PC-9 (cell line): ENCODE measurements at regions not wholly inside any gene's neighbourhood (a gene's known extent, or its start where the extent isn't known, plus 50 kb on each side); places are given as distances from the start of the nearest gene placed in this dataset.

Experiments used
- BruUV-seq: library from RNA; stranded (reverse); fragments of 400-500 nt; replicated peaks from 2 replicates; lab custom pipeline; 2021; lab: Mats Ljungman, UMichigan
- CTCF ChIA-PET: fragments of 300-600 bp; sonication (Branson Sonifier 250); formaldehyde crosslinking; loops from one replicate; lab custom pipeline; 2022; ENCODE audit warnings: antibody characterized with exemption; lab: Charles Lee
- POLR2A ChIA-PET: fragments of 300-600 bp; sonication (Branson Sonifier 250); formaldehyde crosslinking; loops from one replicate; lab custom pipeline; 2022; ENCODE audit warnings: antibody characterized with exemption; ENCODE audit not compliant: unreplicated experiment; lab: Charles Lee
- DNase-seq, 2 experiments: peaks; one replicate each; pipeline versions ENCODE4 v3.0.0 to v3.0.0-alpha.2; 2015 to 2022; ENCODE audit warnings: mixed read lengths in 1 of 2
- H2AFZ ChIP-seq: fragments of 200-600 bp; sonication (generic); 2 replicates; pipeline ENCODE4 v1.8.1; 2017; ENCODE audit warnings: antibody characterized with exemption
- H3F3A ChIP-seq: fragments of 200-600 bp; sonication (generic); 2 replicates; pipeline ENCODE4 v1.8.1; 2017; ENCODE audit warnings: antibody characterized with exemption, mild to moderate bottlenecking, low read depth; ENCODE audit not compliant: insufficient read depth
- H3K27ac ChIP-seq: fragments of 200-600 bp; sonication (generic); 2 replicates; pipeline ENCODE4 v1.6.1; 2016; ENCODE audit warnings: mixed run types
- H3K27me3 ChIP-seq: fragments of 200-600 bp; sonication (generic); 2 replicates; pipeline ENCODE4 v1.6.1; 2016; ENCODE audit warnings: low read depth, mixed run types; ENCODE audit not compliant: insufficient read depth
- H3K36me3 ChIP-seq: fragments of 200-600 bp; sonication (generic); 2 replicates; pipeline ENCODE4 v1.6.1; 2016; ENCODE audit warnings: low read depth, mixed run types
- H3K4me1 ChIP-seq: fragments of 200-600 bp; sonication (generic); replicated peaks from 2 replicates; pipeline ENCODE4 v1.6.1; 2016; ENCODE audit warnings: mixed run types; ENCODE audit not compliant: insufficient read depth
- H3K4me2 ChIP-seq: fragments of 200-600 bp; sonication (generic); 2 replicates; pipeline ENCODE4 v1.6.1; 2017; ENCODE audit warnings: mixed run types
- H3K4me3 ChIP-seq: fragments of 200-600 bp; sonication (generic); 2 replicates; pipeline ENCODE4 v1.6.1; 2016; ENCODE audit warnings: mixed run types
- H3K79me2 ChIP-seq: fragments of 200-600 bp; sonication (generic); 2 replicates; pipeline ENCODE4 v1.6.1; 2017; ENCODE audit warnings: low read depth, mixed run types
- H3K9me2 ChIP-seq: fragments of 200-600 bp; sonication (generic); 2 replicates; pipeline ENCODE4 v1.8.1; 2017; ENCODE audit warnings: mild to moderate bottlenecking; ENCODE audit not compliant: insufficient read depth
- H3K9me3 ChIP-seq: fragments of 200-600 bp; sonication (generic); 2 replicates; pipeline ENCODE4 v1.8.1; 2016; ENCODE audit warnings: low read depth; ENCODE audit not compliant: insufficient read depth
- H4K20me1 ChIP-seq: fragments of 200-600 bp; sonication (generic); 2 replicates; pipeline ENCODE4 v1.8.1; 2017; ENCODE audit not compliant: insufficient read depth
- EZH2 ChIP-seq: fragments of 200-600 bp; sonication (generic); IDR thresholded peaks from 2 replicates; pipeline ENCODE4 v1.8.0; 2017; ENCODE audit warnings: antibody characterized with exemption, low read depth
- intact Hi-C: fragments of 100-400 bp; cut with micrococcal nuclease; formaldehyde crosslinking; loops from one replicate; pipeline ENCODE4 v1.10.0; 2022; ENCODE audit not compliant: unreplicated experiment
- TF ChIP-seq, protein P1 (sequence below): fragments of 200-600 bp; sonication (generic); conservative IDR thresholded peaks from 2 replicates; pipeline ENCODE4 v1.6.1; 2017; ENCODE audit warnings: mixed run types, antibody characterized with exemption, mild to moderate bottlenecking, moderate library complexity

DNA sequence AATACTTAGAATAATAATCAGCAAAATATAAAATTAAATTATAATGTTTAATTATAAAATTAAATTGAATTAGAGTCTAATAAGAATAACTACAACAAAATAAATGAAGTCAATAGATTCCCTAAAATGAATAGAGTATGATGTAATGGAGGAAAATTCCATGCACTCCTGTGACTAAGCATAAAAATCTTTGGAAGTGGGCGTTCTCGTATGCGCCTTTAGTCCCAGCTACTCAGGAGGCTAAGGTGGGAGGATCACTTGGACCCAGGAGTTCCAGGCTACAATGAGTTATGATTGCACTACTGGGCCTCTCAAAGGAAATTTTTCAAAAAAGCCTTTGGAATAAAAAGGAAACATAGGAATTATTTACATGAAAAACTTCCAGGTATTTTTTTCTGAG lies 955.4 kb upstream of the POU3F3 start:
- Histone ChIP-seq H3K4me3 (no peak overlapping the region), H3K9me2 (no peaks in the 10 kb centered on the region), H3K27me3 (no peaks in the 10 kb centered on the region), H3K4me2 (no peak overlapping the region), H2AFZ (no peak overlapping the region), H3K9me3 (no peaks in the 10 kb centered on the region), H3F3A (no peaks in the 10 kb centered on the region), H3K4me1 (no peaks in the 10 kb centered on the region), H4K20me1 (no peaks in the 10 kb centered on the region), H3K27ac (no peak overlapping the region), H3K36me3 (no peaks in the 10 kb centered on the region), H3K79me2 (no peaks in the 10 kb centered on the region)
- ChIA-PET POLR2A (no interaction called here), CTCF (no interaction called here)
- BruUV-seq = no TSS peak
- no peak for DNase-seq
- TF ChIP-seq, protein P1, sequence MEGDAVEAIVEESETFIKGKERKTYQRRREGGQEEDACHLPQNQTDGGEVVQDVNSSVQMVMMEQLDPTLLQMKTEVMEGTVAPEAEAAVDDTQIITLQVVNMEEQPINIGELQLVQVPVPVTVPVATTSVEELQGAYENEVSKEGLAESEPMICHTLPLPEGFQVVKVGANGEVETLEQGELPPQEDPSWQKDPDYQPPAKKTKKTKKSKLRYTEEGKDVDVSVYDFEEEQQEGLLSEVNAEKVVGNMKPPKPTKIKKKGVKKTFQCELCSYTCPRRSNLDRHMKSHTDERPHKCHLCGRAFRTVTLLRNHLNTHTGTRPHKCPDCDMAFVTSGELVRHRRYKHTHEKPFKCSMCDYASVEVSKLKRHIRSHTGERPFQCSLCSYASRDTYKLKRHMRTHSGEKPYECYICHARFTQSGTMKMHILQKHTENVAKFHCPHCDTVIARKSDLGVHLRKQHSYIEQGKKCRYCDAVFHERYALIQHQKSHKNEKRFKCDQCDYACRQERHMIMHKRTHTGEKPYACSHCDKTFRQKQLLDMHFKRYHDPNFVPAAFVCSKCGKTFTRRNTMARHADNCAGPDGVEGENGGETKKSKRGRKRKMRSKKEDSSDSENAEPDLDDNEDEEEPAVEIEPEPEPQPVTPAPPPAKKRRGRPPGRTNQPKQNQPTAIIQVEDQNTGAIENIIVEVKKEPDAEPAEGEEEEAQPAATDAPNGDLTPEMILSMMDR = no peak
- no peak for TF ChIP-seq EZH2
- intact Hi-C loops = no loop called here

DNA sequence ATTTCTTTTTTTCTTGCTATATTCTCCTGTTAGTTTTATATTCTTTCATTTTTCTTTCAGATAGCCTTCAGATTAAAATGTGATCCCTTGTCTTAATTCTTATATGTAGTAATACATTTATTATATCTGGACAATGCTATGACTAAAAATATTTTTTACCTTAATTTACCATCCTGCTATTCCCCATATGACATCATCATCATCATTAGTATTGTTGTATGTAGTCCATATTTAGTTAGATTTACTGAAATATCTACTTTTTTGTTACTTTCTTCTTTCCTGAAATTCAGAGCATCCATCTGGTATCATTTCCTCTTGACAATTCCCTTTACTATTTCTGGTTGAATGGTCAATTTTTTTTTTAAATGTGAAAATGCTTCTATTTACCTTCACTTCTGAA lies 951.6 kb upstream of the POU3F3 start:
- intact Hi-C loops = no loop called here
- DNase-seq = no peak
- CTCF ChIA-PET = no interaction called here
- Histone ChIP-seq H3K27ac (no peak overlapping the region), H3K27me3 (no peaks in the 10 kb centered on the region), H2AFZ (no peak overlapping the region), H3K36me3 (no peaks in the 10 kb centered on the region), H3K9me3 (no peaks in the 10 kb centered on the region), H3K79me2 (no peaks in the 10 kb centered on the region), H3K4me2 (no peak overlapping the region), H3F3A (no peaks in the 10 kb centered on the region), H3K9me2 (no peaks in the 10 kb centered on the region), H4K20me1 (no peaks in the 10 kb centered on the region), H3K4me1 (no peaks in the 10 kb centered on the region), H3K4me3 (no peak overlapping the region)
- TF ChIP-seq, protein P1 = no peak
- TF ChIP-seq EZH2 = no peak
- POLR2A ChIA-PET = no interaction called here
- no TSS peak for BruUV-seq

DNA sequence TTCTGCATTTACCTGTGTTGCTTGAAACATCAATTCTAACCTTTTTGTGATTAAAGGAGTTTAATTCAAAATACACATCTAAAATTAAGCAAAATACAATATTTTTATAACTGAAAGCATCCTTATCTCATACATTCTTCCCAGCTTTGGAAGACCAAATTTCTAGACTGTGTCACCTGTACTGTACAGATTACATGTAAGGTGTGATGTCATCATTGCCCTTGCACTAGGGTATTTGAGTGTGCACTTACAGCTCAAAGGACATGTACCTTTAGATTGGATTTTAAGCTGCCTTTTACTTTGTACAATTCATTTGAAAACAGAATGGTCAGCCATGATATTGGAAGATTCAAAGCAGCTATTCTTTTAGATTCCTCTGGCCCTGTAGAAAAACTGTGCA lies 932.8 kb upstream of the POU3F3 start:
- H3K4me1 ChIP-seq = no peaks in the 10 kb centered on the region
- H3F3A ChIP-seq = no peaks in the 10 kb centered on the region
- TF ChIP-seq EZH2 = no peak
- TF ChIP-seq, protein P1 = no peak
- POLR2A ChIA-PET = interaction anchor here (0.5 kb wide), 1 partner anchor 523 kb away, joined by 5 read pairs; no protein-coding TSS in a partner anchor
- no peak overlapping the region for H2AFZ ChIP-seq
- no peaks in the 10 kb centered on the region for H3K36me3 ChIP-seq
- DNase-seq = no peak
- peaks cover 4% of the 10 kb centered on the region for H3K27me3 ChIP-seq
- no peak overlapping the region for H3K27ac ChIP-seq
- intact Hi-C loops = no loop called here
- no peaks in the 10 kb centered on the region for H4K20me1 ChIP-seq
- no peaks in the 10 kb centered on the region for H3K9me2 ChIP-seq
- H3K79me2 ChIP-seq = no peaks in the 10 kb centered on the region
- H3K4me2 ChIP-seq = no peak overlapping the region
- H3K4me3 ChIP-seq = no peak overlapping the region
- H3K9me3 ChIP-seq = no peaks in the 10 kb centered on the region
- CTCF ChIA-PET = no interaction called here
- no TSS peak for BruUV-seq
